NT2/D1 (cell line): ENCODE measurements at regions not wholly inside any gene's neighbourhood (a gene's known extent, or its start where the extent isn't known, plus 50 kb on each side); places are given as distances from the start of the nearest gene placed in this dataset.

Source experiments
- DNase-seq: peaks from one replicate; pipeline ENCODE4 v3.0.0-alpha.2; 2011; ENCODE audit warnings: low read depth, low spot score
- H3K27me3 ChIP-seq: 2 replicates; pipeline ENCODE4 v1.6.0; 2011; ENCODE audit warnings: mild to moderate bottlenecking; ENCODE audit not compliant: insufficient read length, insufficient read depth
- H3K36me3 ChIP-seq: 2 replicates; pipeline ENCODE4 v1.6.1; 2011; ENCODE audit warnings: mild to moderate bottlenecking, low read length, mixed read lengths; ENCODE audit not compliant: insufficient read depth, insufficient read length
- H3K4me1 ChIP-seq: 2 replicates; pipeline ENCODE4 v1.5.1; 2011; ENCODE audit not compliant: insufficient read depth, insufficient read length
- H3K4me3 ChIP-seq: 2 replicates; pipeline ENCODE4 v1.5.1; 2011; ENCODE audit warnings: low read depth; ENCODE audit not compliant: insufficient read length
- H3K9ac ChIP-seq: 2 replicates; pipeline ENCODE4 v1.6.0; 2011; ENCODE audit warnings: low read depth; ENCODE audit not compliant: insufficient read length
- H3K9me3 ChIP-seq: 2 replicates; pipeline ENCODE4 v1.5.1; 2011; ENCODE audit warnings: mild to moderate bottlenecking, low read length; ENCODE audit not compliant: insufficient read depth
- SUZ12 ChIP-seq: IDR thresholded peaks from 2 replicates; pipeline ENCODE4 v1.6.1; 2011; ENCODE audit not compliant: insufficient read length, insufficient read depth; ENCODE audit errors: extremely low read depth
- YY1 ChIP-seq: IDR thresholded peaks from 2 replicates; pipeline ENCODE4 v1.6.1; 2011; ENCODE audit not compliant: insufficient read length, insufficient read depth
- ZNF274 ChIP-seq: IDR thresholded peaks from 2 replicates; pipeline ENCODE4 v1.6.1; 2011; ENCODE audit warnings: mild to moderate bottlenecking, low read depth, low read length

- Histone ChIP-seq H3K4me3 (no peak overlapping the region), H3K36me3 (no peaks in the 10 kb centered on the region), H3K9ac (peak overlapping the region; percentile 24), H3K27me3 (no peaks in the 10 kb centered on the region), H3K4me1 (peaks cover 28% of the 10 kb centered on the region), H3K9me3 (no peaks in the 10 kb centered on the region)
- no peak for TF ChIP-seq YY1
- no peak for TF ChIP-seq SUZ12
- no peak for TF ChIP-seq ZNF274
- no peak for DNase-seq
Measured at GRCh38 chr21:43307677-43308070, 119.3 kb downstream of the SIK1 start.

GRCh38 chr21:43306911-43307676 is 119.8 kb downstream of the SIK1 start:
- H3K36me3 ChIP-seq: no peaks in the 10 kb centered on the region

GRCh38 chr21:43306391-43306790 is 120.5 kb downstream of the SIK1 start:
- no peaks in the 10 kb centered on the region for H3K27me3 ChIP-seq
- H3K9ac ChIP-seq: no peak overlapping the region
- no peaks in the 10 kb centered on the region for H3K9me3 ChIP-seq
- TF ChIP-seq SUZ12: no peak
- TF ChIP-seq YY1: no peak
- no peak for TF ChIP-seq ZNF274
- H3K36me3 ChIP-seq: no peaks in the 10 kb centered on the region
- DNase-seq: no peak
- no peak overlapping the region for H3K4me3 ChIP-seq
- peaks cover 29% of the 10 kb centered on the region for H3K4me1 ChIP-seq

More at GRCh38 chr21:43306911-43307676, 119.8 kb downstream of the SIK1 start:
- H3K27me3 ChIP-seq: no peaks in the 10 kb centered on the region
- peaks cover 27% of the 10 kb centered on the region for H3K4me1 ChIP-seq
- H3K9me3 ChIP-seq: no peaks in the 10 kb centered on the region
- TF ChIP-seq YY1 (no peak), ZNF274 (no peak), SUZ12 (no peak)
- H3K9ac ChIP-seq: peak overlapping the region; percentile 24
- no peak for DNase-seq
- no peak overlapping the region for H3K4me3 ChIP-seq

GRCh38 chr21:43305811-43306311 is 121.1 kb downstream of the SIK1 start:
- Histone ChIP-seq H3K36me3 (no peaks in the 10 kb centered on the region), H3K27me3 (no peaks in the 10 kb centered on the region), H3K9ac (no peak overlapping the region), H3K4me3 (no peak overlapping the region), H3K4me1 (peaks cover 31% of the 10 kb centered on the region), H3K9me3 (no peaks in the 10 kb centered on the region)
- DNase-seq: no peak
- TF ChIP-seq SUZ12 (no peak), ZNF274 (no peak), YY1 (no peak)

- no peaks in the 10 kb centered on the region for H3K27me3 ChIP-seq
- no peak for DNase-seq
Measured at GRCh38 chr21:43305336-43305665, 121.6 kb downstream of the SIK1 start.

GRCh38 chr21:43304621-43305335 is 122.2 kb downstream of the SIK1 start:
- Histone ChIP-seq H3K36me3 (no peaks in the 10 kb centered on the region), H3K9me3 (no peaks in the 10 kb centered on the region), H3K4me3 (no peak overlapping the region), H3K27me3 (no peaks in the 10 kb centered on the region), H3K4me1 (peaks cover 31% of the 10 kb centered on the region), H3K9ac (no peak overlapping the region)
- TF ChIP-seq YY1 (no peak), ZNF274 (no peak), SUZ12 (no peak)
- DNase-seq: no peak

More at GRCh38 chr21:43305336-43305665, 121.6 kb downstream of the SIK1 start:
- Histone ChIP-seq H3K36me3 (no peaks in the 10 kb centered on the region), H3K9ac (no peak overlapping the region), H3K4me3 (no peak overlapping the region), H3K9me3 (no peaks in the 10 kb centered on the region), H3K4me1 (peaks cover 31% of the 10 kb centered on the region)
- no peak for TF ChIP-seq ZNF274
- no peak for TF ChIP-seq SUZ12
- no peak for TF ChIP-seq YY1

GRCh38 chr21:43304206-43304605 is 122.7 kb downstream of the SIK1 start:
- no peaks in the 10 kb centered on the region for H3K9me3 ChIP-seq
- peaks cover 33% of the 10 kb centered on the region for H3K4me1 ChIP-seq
- no peak overlapping the region for H3K9ac ChIP-seq
- no peaks in the 10 kb centered on the region for H3K27me3 ChIP-seq
- TF ChIP-seq SUZ12 (no peak), ZNF274 (no peak), YY1 (no peak)
- no peak overlapping the region for H3K4me3 ChIP-seq
- DNase-seq: no peak
- H3K36me3 ChIP-seq: no peaks in the 10 kb centered on the region
